IPS-NIHi7 (cell line): ENCODE measurements at regions not wholly inside any gene's neighbourhood (a gene's known extent, or its start where the extent isn't known, plus 50 kb on each side); places are given as distances from the start of the nearest gene placed in this dataset.
"Not testable (repeated sequence)": the region's sequence is repeated elsewhere in the genome, so short reads cannot be mapped to it uniquely, and the experiment has no call there.

Source experiments
- DNase-seq: peaks from one replicate; pipeline ENCODE4 v3.0.0; 2012; ENCODE audit warnings: mixed read lengths; ENCODE audit errors: extremely low spot score

GRCh38 chr7:25069900-25070443 lies 55.1 kb downstream of the CYCS start:
- peak; percentile 85 for DNase-seq

- DNase-seq: no peak
Measured at GRCh38 chr7:25068502-25069213, 56.4 kb downstream of the CYCS start.

GRCh38 chr7:25067726-25068501 lies 57.1 kb downstream of the CYCS start:
- DNase-seq: no peak

GRCh38 chr7:25066253-25066652 lies 58.8 kb downstream of the CYCS start:
- no peak for DNase-seq

DNA sequence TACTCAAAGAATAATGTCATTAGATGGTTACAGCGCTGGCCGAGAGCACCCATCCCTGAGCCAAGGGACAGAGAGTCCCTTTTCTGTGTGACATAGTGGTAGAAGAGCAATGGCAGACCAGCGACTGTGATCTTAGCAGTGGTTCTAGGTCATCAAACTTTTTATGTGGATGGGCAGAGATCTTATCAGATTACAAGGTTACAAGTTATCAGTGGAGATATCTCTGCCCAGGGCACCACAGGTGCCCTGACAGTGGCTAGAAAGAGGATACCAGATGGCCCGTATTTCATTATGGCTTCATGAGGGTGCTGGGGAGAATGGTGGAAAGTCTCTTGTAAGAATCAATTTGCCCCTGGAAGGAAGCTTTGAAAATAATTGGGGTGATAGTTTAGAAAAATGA lies 62.7 kb downstream of the CYCS start:
- no peak for DNase-seq

GRCh38 chr7:25060487-25061055 lies 64.5 kb downstream of the CYCS start:
- DNase-seq: no peak

- DNase-seq: peak; percentile 17
Measured at GRCh38 chr7:25059576-25059975, 65.5 kb downstream of the CYCS start.

- no peak for DNase-seq
Measured at GRCh38 chr7:25056368-25056767, 68.7 kb downstream of the CYCS start.

GRCh38 chr7:25055520-25056220 lies 69.4 kb downstream of the CYCS start:
- DNase-seq: no peak

- no peak for DNase-seq
Measured at GRCh38 chr7:25054819-25055519, 70.1 kb downstream of the CYCS start.

GRCh38 chr7:25050223-25050622 lies 70.2 kb upstream of the OSBPL3 start:
- no peak for DNase-seq

DNA sequence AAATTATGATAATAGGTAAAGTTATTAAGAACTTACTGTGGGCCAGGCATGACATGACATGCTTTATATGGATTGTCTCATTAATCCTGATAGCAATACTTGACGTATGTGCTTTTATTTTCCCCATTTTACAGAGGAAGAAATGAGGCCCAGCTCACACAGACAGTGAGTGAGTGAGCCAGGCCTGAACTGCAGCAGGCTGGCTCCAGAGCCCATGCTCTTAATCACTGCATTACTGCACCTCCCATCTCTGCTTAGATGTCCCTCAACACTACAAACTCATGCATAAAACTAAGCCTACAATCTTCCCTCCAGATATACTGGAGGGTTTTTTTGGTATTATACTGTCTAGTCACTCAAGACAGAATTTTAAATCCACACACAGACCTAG lies 68.5 kb upstream of the OSBPL3 start:
- DNase-seq: no peak

DNA sequence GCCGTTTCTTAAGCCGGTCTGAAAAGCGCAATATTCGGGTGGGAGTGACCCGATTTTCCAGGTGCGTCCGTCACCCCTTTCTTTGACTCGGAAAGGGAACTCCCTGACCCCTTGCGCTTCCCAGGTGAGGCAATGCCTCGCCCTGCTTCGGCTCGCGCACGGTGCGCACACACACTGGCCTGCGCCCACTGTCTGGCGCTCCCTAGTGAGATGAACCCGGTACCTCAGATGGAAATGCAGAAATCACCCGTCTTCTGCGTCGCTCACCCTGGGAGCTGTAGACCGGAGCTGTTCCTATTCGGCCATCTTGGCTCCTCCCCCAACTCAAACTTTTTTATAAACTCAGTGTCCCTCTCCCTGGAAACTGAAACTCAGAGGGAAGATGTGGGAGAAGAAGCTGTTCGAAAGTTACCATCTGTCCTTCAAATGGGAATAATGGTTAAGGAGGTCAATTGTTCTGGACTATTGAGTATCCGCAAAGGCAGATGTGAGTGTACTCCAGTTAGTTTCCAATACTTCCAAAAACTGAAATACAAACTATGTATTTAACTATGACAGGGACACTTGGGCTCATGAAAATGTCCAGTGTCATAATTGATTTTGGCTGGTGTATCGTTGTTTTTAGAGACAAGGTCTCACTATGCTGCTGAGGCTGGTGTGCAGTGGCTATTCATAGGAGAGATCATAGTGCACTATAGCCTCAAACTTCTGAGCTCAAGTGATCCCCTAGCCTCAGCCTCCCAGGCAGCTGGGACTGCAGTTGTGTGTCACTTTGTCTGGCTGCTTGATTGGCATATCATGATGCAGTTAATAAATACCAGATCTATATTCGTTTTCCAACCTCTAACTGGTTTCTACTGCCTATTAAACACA lies 67.8 kb upstream of the OSBPL3 start:
- not testable (repeated sequence) for DNase-seq

DNA sequence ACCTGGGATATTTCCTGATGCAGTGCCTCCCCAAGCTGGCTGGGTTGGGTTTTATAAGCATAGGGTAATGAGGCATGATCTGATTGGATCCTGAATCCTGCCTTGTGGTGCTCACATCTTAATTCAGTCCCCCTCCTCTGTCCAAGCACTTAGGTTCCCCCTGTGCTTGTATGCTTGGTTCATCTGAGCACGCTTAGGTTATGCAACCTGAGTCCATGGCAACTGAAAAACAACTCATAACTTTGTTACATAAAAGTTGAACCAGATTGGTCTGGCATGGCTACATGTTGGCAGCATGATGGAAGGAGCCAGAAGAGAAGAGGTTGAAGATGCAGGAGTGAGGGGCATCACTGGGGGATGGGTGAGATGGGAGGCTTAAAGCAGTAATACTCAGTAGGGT lies 57.3 kb upstream of the OSBPL3 start:
- DNase-seq: no peak

- DNase-seq: no peak
Measured at GRCh38 chr7:25035274-25035673, 55.3 kb upstream of the OSBPL3 start.

DNA sequence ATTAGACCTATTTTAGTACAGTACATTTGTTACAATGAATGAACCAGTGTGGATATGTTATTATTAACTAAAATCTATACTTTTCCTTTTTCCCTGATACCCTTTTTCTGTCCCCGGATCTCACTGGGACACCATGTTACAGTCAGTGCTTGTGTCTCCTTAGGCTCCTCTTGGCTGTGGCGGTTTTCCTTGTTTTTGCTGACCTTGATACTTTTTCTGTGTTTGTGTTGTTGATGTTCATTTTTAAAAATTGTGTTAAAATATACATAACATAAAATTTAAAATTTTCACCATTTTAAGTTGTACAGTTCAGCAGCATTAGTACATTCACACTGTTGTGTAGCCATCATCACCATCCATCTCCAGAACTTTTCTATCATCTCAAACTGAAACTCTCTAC lies 54.2 kb upstream of the OSBPL3 start:
- DNase-seq: no peak

GRCh38 chr7:25032774-25033743 lies 53.1 kb upstream of the OSBPL3 start:
- no peak for DNase-seq

GRCh38 chr7:25031432-25031831 lies 51.5 kb upstream of the OSBPL3 start:
- no peak for DNase-seq

DNA sequence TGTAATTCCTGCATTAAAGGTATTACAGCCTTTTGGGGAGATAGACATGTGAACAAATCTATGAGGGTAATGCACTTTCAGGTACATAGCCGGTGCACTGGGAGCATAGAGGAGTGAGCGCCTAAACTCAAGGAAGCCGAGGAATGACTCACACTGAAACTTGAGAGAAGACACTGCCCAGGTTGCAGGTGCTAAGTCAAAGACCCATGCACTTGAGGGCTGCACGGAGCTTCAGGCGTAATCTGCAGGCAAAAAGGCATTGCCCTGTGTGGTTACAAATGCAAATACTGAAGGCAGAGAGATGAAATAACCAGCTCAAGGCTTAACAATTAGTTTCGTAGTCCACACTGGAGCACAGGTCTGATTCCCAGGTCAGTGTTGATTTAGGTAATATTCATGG lies 51.0 kb upstream of the OSBPL3 start:
- DNase-seq: no peak
